Sigmoid colon (tissue), 4 donors: ENCODE measurements at regions not wholly inside any gene's neighbourhood (a gene's known extent, or its start where the extent isn't known, plus 50 kb on each side); places are given as distances from the start of the nearest gene placed in this dataset.

Experiments
- CTCF ChIP-seq, 4 experiments: fragments of 450-650 bp in 3 of 4; fragments of 200-600 bp in 1 of 4; IDR thresholded peaks; one replicate each; pipeline ENCODE4 v1.5.1; 2016 to 2019; ENCODE audit warnings: antibody characterized with exemption in 4 of 4, mild to moderate bottlenecking in 3 of 4, moderate library complexity in 2 of 4
- EP300 ChIP-seq, 4 donors: sonication (generic); formaldehyde crosslinking; IDR thresholded peaks; one replicate each; pipeline ENCODE4 v1.6.1; 2017; ENCODE audit warnings: antibody characterized with exemption in 4 of 4
- POLR2A ChIP-seq, 2 donors: fragments of 450-650 bp; IDR thresholded peaks; one replicate each; pipeline ENCODE4 v1.6.1; 2016; ENCODE audit warnings: antibody characterized with exemption in 2 of 2, mild to moderate bottlenecking in 2 of 2, moderate library complexity in 2 of 2
- POLR2AphosphoS5 ChIP-seq, 4 donors: sonication (generic); formaldehyde crosslinking; IDR thresholded peaks; one replicate each; pipeline ENCODE4 v1.6.1; 2017; ENCODE audit warnings: antibody characterized with exemption in 4 of 4

- TF ChIP-seq CTCF (IDR thresholded peaks at IDR 0.05) = no peak
- no peak for TF ChIP-seq POLR2A (IDR thresholded peaks at IDR 0.05)
- no peak for TF ChIP-seq POLR2AphosphoS5 (IDR thresholded peaks at IDR 0.05)
- TF ChIP-seq EP300 (IDR thresholded peaks at IDR 0.05) = no peak
Measured at GRCh38 chr5:158178535-158178934, 319.6 kb upstream of the CLINT1 start.
